HEK293T (cell line): ENCODE measurements at regions not wholly inside any gene's neighbourhood (a gene's known extent, or its start where the extent isn't known, plus 50 kb on each side); places are given as distances from the start of the nearest gene placed in this dataset.
"Not testable (repeated sequence)": the region's sequence is repeated elsewhere in the genome, so short reads cannot be mapped to it uniquely, and the experiment has no call there.

Experiments
- FOXM1 ChIP-seq: fragments of 450-650 bp; IDR thresholded peaks from 2 replicates; pipeline ENCODE4 v1.6.1; 2017; ENCODE audit warnings: mild to moderate bottlenecking, borderline replicate concordance
- L3MBTL2 ChIP-seq: fragments of 450-650 bp; conservative IDR thresholded peaks from 2 replicates; pipeline ENCODE4 v1.6.1; 2016; ENCODE audit warnings: mild to moderate bottlenecking
- LEF1 ChIP-seq: fragments of 450-650 bp; IDR thresholded peaks from 2 replicates; pipeline ENCODE4 v1.6.1; 2017; ENCODE audit warnings: mild to moderate bottlenecking, borderline replicate concordance
- SP1 ChIP-seq: fragments of 450-650 bp; IDR thresholded peaks from 2 replicates; pipeline ENCODE4 v1.6.1; 2017
- SUZ12 ChIP-seq: fragments of 450-650 bp; IDR thresholded peaks from 2 replicates; pipeline ENCODE4 v1.6.1; 2016; ENCODE audit warnings: mild to moderate bottlenecking

GRCh38 chr1:178043940-178044339 lies 50.0 kb upstream of the RASAL2 start:
- TF ChIP-seq SUZ12, FOXM1, SP1, L3MBTL2, LEF1: not testable (repeated sequence)
